Stimulated activated effector memory CD8-positive, alpha-beta T cell treated with anti-CD3 and anti-CD28 coated beads, Interleukin-12 subunit alpha, Interleukin-12 subunit beta, amount 100 ng/mL, for 72 hours (primary cell): ENCODE measurements at regions not wholly inside any gene's neighbourhood (a gene's known extent, or its start where the extent isn't known, plus 50 kb on each side); places are given as distances from the start of the nearest gene placed in this dataset.
A peak's percentile ranks its signal among the peaks of the same experiment; 100 is the strongest.

Experiments used
- ATAC-seq: fragments of 150-1000 bp; cut with Tn5 transposase; 2 replicates; pipeline ENCODE4 v1.10.0; 2021
- DNase-seq, 2 donors: peaks; one replicate each; pipeline ENCODE4 v3.0.0; 2021 to 2022; ENCODE audit warnings: low spot score in 2 of 2
- H3K27ac Mint-ChIP-seq: one replicate; pipeline ENCODE4 v1.8.0; 2022; ENCODE audit warnings: mild to moderate bottlenecking, mixed read lengths
- H3K36me3 Mint-ChIP-seq: one replicate; pipeline ENCODE4 v1.8.0; 2022; ENCODE audit warnings: mild to moderate bottlenecking, mixed read lengths
- H3K4me1 Mint-ChIP-seq: one replicate; pipeline ENCODE4 v1.8.0; 2022; ENCODE audit warnings: mixed read lengths
- H3K4me3 Mint-ChIP-seq: one replicate; pipeline ENCODE4 v1.8.0; 2022; ENCODE audit warnings: mild to moderate bottlenecking, mixed read lengths
- H3K9me3 Mint-ChIP-seq: one replicate; pipeline ENCODE4 v1.8.0; 2022; ENCODE audit warnings: mixed read lengths

DNA sequence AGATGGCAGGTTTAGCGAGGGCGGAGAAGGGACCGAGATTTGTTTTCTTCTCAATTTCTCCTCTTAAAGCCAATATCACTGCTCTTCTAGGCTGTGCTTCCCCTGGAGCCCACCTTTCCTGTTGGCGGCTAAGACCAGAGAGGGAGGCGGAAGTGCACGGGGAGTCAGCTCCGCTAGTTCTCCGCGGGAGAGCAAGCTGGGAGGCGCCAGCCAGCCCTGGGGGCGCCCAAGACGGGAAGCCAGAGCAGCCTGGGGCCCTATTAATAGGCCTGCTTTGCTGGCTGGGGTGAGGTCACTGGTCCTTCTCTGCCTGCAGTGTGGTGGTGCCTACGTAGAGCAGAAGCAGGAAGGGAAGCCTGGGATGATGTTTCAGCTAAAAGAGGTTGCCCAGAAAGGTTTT, 61.6 kb downstream of the LSM5 start:
- H3K27ac Mint-ChIP-seq, result no peak overlapping the region
- no peak for ATAC-seq
- no peaks in the 10 kb centered on the region for H3K36me3 Mint-ChIP-seq
- no peak for DNase-seq
- no peak overlapping the region for H3K4me3 Mint-ChIP-seq
- no peaks in the 10 kb centered on the region for H3K4me1 Mint-ChIP-seq
- no peaks in the 10 kb centered on the region for H3K9me3 Mint-ChIP-seq

GRCh38 chr7:32427769-32428291, 62.4 kb downstream of the LSM5 start:
- DNase-seq (peak; percentile 40 to 67), ATAC-seq (peak; percentile 60)
- Mint-ChIP-seq H3K36me3 (no peaks in the 10 kb centered on the region), H3K27ac (no peak overlapping the region), H3K9me3 (no peaks in the 10 kb centered on the region), H3K4me1 (no peaks in the 10 kb centered on the region), H3K4me3 (no peak overlapping the region)

GRCh38 chr7:32416846-32417245, 73.3 kb downstream of the LSM5 start:
- Mint-ChIP-seq H3K36me3 (no peaks in the 10 kb centered on the region), H3K9me3 (no peaks in the 10 kb centered on the region), H3K4me1 (no peaks in the 10 kb centered on the region), H3K4me3 (no peak overlapping the region), H3K27ac (no peak overlapping the region)
- no peak for ATAC-seq
- DNase-seq, result no peak

GRCh38 chr7:32415936-32416335, 74.2 kb downstream of the LSM5 start:
- Mint-ChIP-seq H3K4me3 (no peak overlapping the region), H3K4me1 (no peaks in the 10 kb centered on the region), H3K9me3 (no peaks in the 10 kb centered on the region), H3K27ac (no peak overlapping the region), H3K36me3 (no peaks in the 10 kb centered on the region)
- DNase-seq (no peak), ATAC-seq (no peak)

DNA sequence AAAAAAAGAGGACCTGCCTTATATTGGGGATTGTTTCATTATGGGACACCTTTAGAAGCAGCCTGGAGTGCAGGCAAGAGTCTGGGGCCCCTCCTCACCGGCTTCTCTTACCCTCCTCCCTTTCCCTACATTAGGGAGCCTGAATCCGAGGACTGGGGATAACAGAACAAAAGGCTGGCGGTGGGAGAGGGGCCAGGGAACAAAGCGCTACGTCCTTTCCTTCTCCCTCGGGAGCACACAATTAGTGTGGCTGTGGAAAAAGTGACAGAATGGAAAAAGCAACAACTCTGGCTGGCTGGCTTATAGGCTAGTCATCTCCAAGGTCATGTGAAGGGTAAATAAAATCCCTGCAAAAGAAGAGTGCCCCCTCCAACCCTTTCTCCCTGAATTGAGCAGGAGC, 74.7 kb downstream of the LSM5 start:
- H3K4me3 Mint-ChIP-seq, result no peak overlapping the region
- ATAC-seq, result no peak

GRCh38 chr7:32412471-32412870, 77.7 kb downstream of the LSM5 start:
- DNase-seq, result no peak
- H3K4me3 Mint-ChIP-seq, result no peak overlapping the region
- H3K9me3 Mint-ChIP-seq, result no peaks in the 10 kb centered on the region
- no peaks in the 10 kb centered on the region for H3K36me3 Mint-ChIP-seq
- no peak overlapping the region for H3K27ac Mint-ChIP-seq
- H3K4me1 Mint-ChIP-seq, result no peaks in the 10 kb centered on the region
- ATAC-seq, result no peak

More for the DNA sequence above, 74.7 kb downstream of the LSM5 start:
- Mint-ChIP-seq H3K36me3 (no peaks in the 10 kb centered on the region), H3K4me1 (no peaks in the 10 kb centered on the region), H3K9me3 (no peaks in the 10 kb centered on the region), H3K27ac (no peak overlapping the region)
- DNase-seq, result no peak

DNA sequence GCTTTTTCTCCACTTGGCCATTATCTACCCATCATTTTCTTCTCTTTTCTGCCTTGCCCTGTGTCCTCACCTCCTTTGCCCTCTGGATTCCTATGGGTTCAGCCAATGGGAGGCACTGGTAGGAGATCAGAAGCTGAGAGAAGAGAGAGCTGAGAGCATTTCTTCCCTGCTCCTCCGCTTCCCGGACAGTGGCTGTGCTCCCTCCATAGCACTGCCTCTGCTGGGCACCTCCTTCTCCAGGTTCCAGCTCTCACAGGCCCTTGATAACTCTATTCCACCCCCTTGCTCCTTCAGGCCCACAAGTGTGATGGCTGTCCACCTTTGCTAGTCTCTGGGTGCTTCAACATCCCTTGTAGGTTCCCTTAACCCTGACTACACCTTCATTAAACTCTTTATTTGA, 79.6 kb downstream of the LSM5 start:
- no peaks in the 10 kb centered on the region for H3K4me1 Mint-ChIP-seq
- no peak for ATAC-seq
- H3K9me3 Mint-ChIP-seq, result no peaks in the 10 kb centered on the region
- H3K4me3 Mint-ChIP-seq, result no peak overlapping the region
- H3K36me3 Mint-ChIP-seq, result no peaks in the 10 kb centered on the region
- H3K27ac Mint-ChIP-seq, result no peak overlapping the region
- no peak for DNase-seq

DNA sequence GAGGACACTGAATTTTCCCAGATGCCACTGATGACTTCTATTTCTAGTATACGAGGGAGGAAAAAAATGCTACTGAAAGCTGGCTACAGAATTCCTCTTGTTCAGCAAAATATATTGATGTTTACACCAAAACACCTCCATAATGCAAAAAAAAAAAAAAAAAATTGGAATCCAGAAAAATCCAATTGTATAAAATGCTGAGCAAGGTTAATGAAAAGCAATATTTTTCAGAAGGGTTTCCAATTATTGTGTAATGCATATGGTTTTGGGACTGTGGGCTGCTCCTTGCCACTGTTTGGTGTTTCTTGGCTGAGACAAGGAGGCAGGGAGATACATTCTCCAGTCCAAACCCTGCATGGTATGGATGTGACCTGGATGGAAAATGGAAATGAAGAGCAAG, 83.8 kb downstream of the LSM5 start:
- H3K27ac Mint-ChIP-seq, result no peak overlapping the region
- ATAC-seq, result no peak
- no peaks in the 10 kb centered on the region for H3K4me1 Mint-ChIP-seq
- H3K4me3 Mint-ChIP-seq, result no peak overlapping the region
- no peak for DNase-seq
- no peaks in the 10 kb centered on the region for H3K9me3 Mint-ChIP-seq
- no peaks in the 10 kb centered on the region for H3K36me3 Mint-ChIP-seq

GRCh38 chr7:32403463-32404229, 86.5 kb downstream of the LSM5 start:
- ATAC-seq (no peak), DNase-seq (no peak)
- no peak overlapping the region for H3K27ac Mint-ChIP-seq
- H3K36me3 Mint-ChIP-seq, result no peaks in the 10 kb centered on the region
- H3K4me3 Mint-ChIP-seq, result no peak overlapping the region
- H3K4me1 Mint-ChIP-seq, result no peaks in the 10 kb centered on the region
- no peaks in the 10 kb centered on the region for H3K9me3 Mint-ChIP-seq

GRCh38 chr7:32400676-32401075, 89.5 kb downstream of the LSM5 start:
- Mint-ChIP-seq H3K27ac (no peak overlapping the region), H3K4me3 (no peak overlapping the region), H3K9me3 (no peaks in the 10 kb centered on the region), H3K4me1 (no peaks in the 10 kb centered on the region), H3K36me3 (no peaks in the 10 kb centered on the region)
- ATAC-seq, result no peak
- DNase-seq, result no peak

GRCh38 chr7:32399311-32399710, 90.9 kb downstream of the LSM5 start:
- no peak overlapping the region for H3K4me3 Mint-ChIP-seq
- DNase-seq, result no peak
- no peak overlapping the region for H3K27ac Mint-ChIP-seq
- H3K36me3 Mint-ChIP-seq, result no peaks in the 10 kb centered on the region
- no peaks in the 10 kb centered on the region for H3K9me3 Mint-ChIP-seq
- ATAC-seq, result no peak
- H3K4me1 Mint-ChIP-seq, result no peaks in the 10 kb centered on the region

GRCh38 chr7:32395168-32395567, 95.0 kb downstream of the LSM5 start:
- Mint-ChIP-seq H3K27ac (no peak overlapping the region), H3K36me3 (no peaks in the 10 kb centered on the region), H3K9me3 (no peaks in the 10 kb centered on the region), H3K4me1 (no peaks in the 10 kb centered on the region), H3K4me3 (no peak overlapping the region)
- DNase-seq (no peak), ATAC-seq (no peak)

GRCh38 chr7:32393861-32394260, 96.3 kb downstream of the LSM5 start:
- no peak overlapping the region for H3K27ac Mint-ChIP-seq
- H3K36me3 Mint-ChIP-seq, result no peaks in the 10 kb centered on the region
- ATAC-seq (no peak), DNase-seq (no peak)
- no peaks in the 10 kb centered on the region for H3K4me1 Mint-ChIP-seq
- H3K9me3 Mint-ChIP-seq, result no peaks in the 10 kb centered on the region
- no peak overlapping the region for H3K4me3 Mint-ChIP-seq

DNA sequence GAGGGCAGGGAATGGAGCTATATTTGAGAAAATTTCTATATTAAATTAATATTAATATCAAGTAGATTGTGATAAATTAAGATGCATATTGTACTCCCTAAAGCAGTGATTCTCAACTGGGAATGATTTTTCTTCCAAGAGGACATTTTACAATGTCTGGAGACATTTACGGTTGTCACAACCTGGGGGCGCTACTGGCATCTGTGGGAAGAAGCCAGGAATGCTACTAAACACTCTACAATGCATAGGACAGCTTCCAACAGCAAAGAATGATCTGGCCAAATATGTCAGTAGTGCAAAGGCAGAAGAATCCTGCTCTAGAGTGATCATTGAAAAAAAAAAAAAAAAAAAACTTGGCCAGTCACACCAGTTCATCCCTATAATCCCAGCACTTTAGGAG, 100.0 kb downstream of the LSM5 start:
- ATAC-seq (no peak), DNase-seq (no peak)
- no peak overlapping the region for H3K4me3 Mint-ChIP-seq
- no peak overlapping the region for H3K27ac Mint-ChIP-seq
- no peaks in the 10 kb centered on the region for H3K9me3 Mint-ChIP-seq
- H3K4me1 Mint-ChIP-seq, result no peaks in the 10 kb centered on the region
- no peaks in the 10 kb centered on the region for H3K36me3 Mint-ChIP-seq

DNA sequence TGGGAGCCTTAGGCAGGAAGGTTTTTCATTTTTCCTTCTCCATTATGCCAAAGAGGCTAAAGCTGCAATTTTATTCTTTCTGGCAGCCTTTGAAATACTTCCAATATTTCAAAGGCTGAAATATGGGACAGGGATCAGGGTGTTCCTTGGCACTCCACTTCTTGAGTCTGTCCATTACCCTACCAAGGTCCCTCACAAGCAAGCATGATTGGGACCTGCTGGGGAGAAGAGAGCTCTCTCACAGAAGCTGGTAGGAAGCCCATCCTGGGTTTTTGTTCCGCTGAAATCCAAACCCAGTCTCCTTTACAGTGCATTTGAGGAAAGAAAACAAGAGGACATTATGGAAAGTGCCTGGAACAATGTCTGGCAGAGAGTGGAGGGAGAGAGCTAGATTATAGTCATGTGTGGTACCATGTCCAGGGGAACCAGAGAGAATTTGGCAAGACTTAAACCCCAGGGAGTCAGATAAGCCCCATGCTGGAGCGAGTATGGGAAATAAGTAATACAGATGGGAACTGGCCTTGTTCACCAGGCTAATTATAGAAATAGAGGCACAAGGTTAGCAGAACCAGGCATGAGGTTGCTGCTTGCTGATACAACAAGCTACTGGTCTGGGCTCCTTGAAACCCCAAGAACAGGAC, 104.7 kb downstream of the LSM5 start:
- H3K36me3 Mint-ChIP-seq, result no peaks in the 10 kb centered on the region
- no peak overlapping the region for H3K27ac Mint-ChIP-seq
- no peak overlapping the region for H3K4me3 Mint-ChIP-seq
- ATAC-seq, result no peak
- no peaks in the 10 kb centered on the region for H3K4me1 Mint-ChIP-seq
- no peak for DNase-seq
- H3K9me3 Mint-ChIP-seq, result peaks cover 4% of the 10 kb centered on the region

GRCh38 chr7:32381024-32381601, 109.1 kb downstream of the LSM5 start:
- Mint-ChIP-seq H3K4me3 (no peak overlapping the region), H3K9me3 (peaks cover 8% of the 10 kb centered on the region), H3K36me3 (no peaks in the 10 kb centered on the region), H3K27ac (no peak overlapping the region), H3K4me1 (no peaks in the 10 kb centered on the region)
- no peak for ATAC-seq
- DNase-seq, result no peak
